Testis (tissue), 2 donors: ENCODE measurements at regions not wholly inside any gene's neighbourhood (a gene's known extent, or its start where the extent isn't known, plus 50 kb on each side); places are given as distances from the start of the nearest gene placed in this dataset.

ENCODE experiments used
- DNase-seq: peaks from one replicate; pipeline ENCODE4 v3.0.0-alpha.2; 2019
- H3K27ac ChIP-seq, 2 donors: fragments of 200-600 bp; sonication (generic); one replicate each; pipeline ENCODE4 v1.5.1; 2019
- H3K27me3 ChIP-seq: fragments of 200-600 bp; sonication (generic); one replicate; pipeline ENCODE4 v1.5.1; 2019
- H3K36me3 ChIP-seq: fragments of 200-600 bp; sonication (generic); one replicate; pipeline ENCODE4 v1.5.1; 2017; ENCODE audit warnings: low read depth; ENCODE audit errors: missing control alignments
- H3K4me1 ChIP-seq: fragments of 200-600 bp; sonication (generic); one replicate; pipeline ENCODE4 v1.5.1; 2019
- H3K4me3 ChIP-seq, 2 donors: fragments of 200-600 bp; sonication (generic); one replicate each; pipeline ENCODE4 v1.5.1; 2017 to 2019
- H3K9me3 ChIP-seq: fragments of 200-600 bp; sonication (generic); one replicate; pipeline ENCODE4 v1.5.1; 2017
- POLR2A ChIP-seq: fragments of 450-650 bp; IDR thresholded peaks from one replicate; pipeline ENCODE4 v1.6.1; 2017; ENCODE audit warnings: antibody characterized with exemption, mild to moderate bottlenecking, moderate library complexity
- WGBS, 2 donors: methylation state at CpG; one replicate each; pipeline ENCODE4 v1.1.5; 2018; 5-methylcytosine and 5-hydroxymethylcytosine counted together
- intact Hi-C: fragments of 100-400 bp; cut with DNase I; formaldehyde crosslinking; loops from one replicate; pipeline ENCODE4 v1.15.1; 2023; ENCODE audit warnings: low total_unique reads
- TF ChIP-seq, protein P1 (sequence below), 3 experiments: fragments of 450-650 bp in 2 of 3; fragments of 200-600 bp in 1 of 3; sonication (generic) in 1 of 3; IDR thresholded peaks; one replicate each; pipeline ENCODE4 v1.5.1; 2016 to 2019; ENCODE audit warnings: antibody characterized with exemption in 3 of 3, mild to moderate bottlenecking in 2 of 3, moderate library complexity in 1 of 3

DNA sequence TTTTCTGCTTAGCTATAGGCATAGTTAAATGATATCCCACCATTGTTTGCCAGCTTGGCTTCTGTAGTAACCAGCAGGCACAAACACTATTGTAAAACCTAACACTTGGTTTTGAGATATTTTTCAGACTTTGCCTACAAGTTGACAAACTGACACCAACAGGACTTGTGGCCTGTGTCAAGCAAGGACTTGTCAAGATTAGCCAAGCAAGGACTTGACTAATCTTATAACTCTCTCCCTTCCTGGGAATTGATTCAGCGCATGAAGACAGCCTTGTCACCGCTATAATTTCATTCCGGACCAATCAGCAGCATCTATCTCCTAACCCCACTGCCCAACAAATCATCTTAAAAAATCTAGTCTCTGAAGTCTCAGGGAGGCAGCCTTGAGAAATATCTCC lies 72.7 kb upstream of the SLITRK1 start:
- Histone ChIP-seq H3K27me3 (no peaks in the 10 kb centered on the region), H3K4me3 (no peak overlapping the region), H3K4me1 (no peaks in the 10 kb centered on the region), H3K27ac (no peak overlapping the region), H3K36me3 (no peaks in the 10 kb centered on the region), H3K9me3 (no peaks in the 10 kb centered on the region)
- 84 to 88% methylated on average over 3 of the region's 3 CpGs for WGBS, 2 donors
- TF ChIP-seq POLR2A, result no peak
- TF ChIP-seq, protein P1, sequence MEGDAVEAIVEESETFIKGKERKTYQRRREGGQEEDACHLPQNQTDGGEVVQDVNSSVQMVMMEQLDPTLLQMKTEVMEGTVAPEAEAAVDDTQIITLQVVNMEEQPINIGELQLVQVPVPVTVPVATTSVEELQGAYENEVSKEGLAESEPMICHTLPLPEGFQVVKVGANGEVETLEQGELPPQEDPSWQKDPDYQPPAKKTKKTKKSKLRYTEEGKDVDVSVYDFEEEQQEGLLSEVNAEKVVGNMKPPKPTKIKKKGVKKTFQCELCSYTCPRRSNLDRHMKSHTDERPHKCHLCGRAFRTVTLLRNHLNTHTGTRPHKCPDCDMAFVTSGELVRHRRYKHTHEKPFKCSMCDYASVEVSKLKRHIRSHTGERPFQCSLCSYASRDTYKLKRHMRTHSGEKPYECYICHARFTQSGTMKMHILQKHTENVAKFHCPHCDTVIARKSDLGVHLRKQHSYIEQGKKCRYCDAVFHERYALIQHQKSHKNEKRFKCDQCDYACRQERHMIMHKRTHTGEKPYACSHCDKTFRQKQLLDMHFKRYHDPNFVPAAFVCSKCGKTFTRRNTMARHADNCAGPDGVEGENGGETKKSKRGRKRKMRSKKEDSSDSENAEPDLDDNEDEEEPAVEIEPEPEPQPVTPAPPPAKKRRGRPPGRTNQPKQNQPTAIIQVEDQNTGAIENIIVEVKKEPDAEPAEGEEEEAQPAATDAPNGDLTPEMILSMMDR (IDR thresholded peaks at IDR 0.05), result no peak
- intact Hi-C loops, result no loop called here
- DNase-seq, result no peak

DNA sequence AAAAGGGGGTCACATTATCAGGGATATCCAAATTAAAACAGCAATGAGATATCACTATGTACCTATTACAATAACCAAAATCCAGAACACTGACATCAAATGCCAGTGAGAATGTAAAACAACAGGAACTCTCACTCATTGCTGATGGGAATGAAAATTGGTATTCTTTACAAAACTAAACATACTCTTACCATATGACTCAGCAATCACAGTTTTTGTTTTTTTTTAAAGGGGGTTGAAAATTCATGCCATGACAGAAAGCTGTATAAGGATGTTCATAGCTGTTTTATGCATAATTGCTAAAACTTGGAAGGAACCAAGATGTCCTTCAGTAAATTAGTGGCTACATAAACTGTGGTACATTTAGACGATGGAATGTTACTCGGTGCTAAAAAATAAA lies 71.6 kb upstream of the SLITRK1 start:
- no peak overlapping the region for H3K27ac ChIP-seq
- H3K36me3 ChIP-seq, result no peaks in the 10 kb centered on the region
- no peaks in the 10 kb centered on the region for H3K27me3 ChIP-seq
- WGBS, 2 donors, result 86 to 92% methylated on average over 2 of the region's 2 CpGs
- intact Hi-C loops, result no loop called here
- no peak for DNase-seq
- no peaks in the 10 kb centered on the region for H3K4me1 ChIP-seq
- H3K4me3 ChIP-seq, result no peak overlapping the region
- H3K9me3 ChIP-seq, result no peaks in the 10 kb centered on the region
- TF ChIP-seq, protein P1 (IDR thresholded peaks at IDR 0.05), result no peak
- no peak for TF ChIP-seq POLR2A

DNA sequence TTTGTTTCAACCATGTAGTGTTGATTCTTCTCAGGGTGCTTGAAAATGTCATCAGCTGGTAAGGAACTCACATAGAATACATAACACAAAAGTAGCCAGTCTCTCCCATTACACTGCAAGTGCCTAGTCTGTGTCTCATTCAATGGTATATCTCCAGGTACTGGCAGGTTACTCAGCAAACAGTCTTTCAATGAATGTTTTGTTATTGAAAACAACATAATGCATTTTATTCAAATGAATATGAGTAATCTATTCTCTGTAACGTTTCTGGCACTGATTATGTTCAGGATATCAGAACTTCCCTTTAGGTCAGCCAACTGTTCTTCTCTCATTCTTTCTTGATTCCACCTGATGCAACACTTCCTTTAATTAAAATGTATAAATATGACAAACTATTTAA lies 68.0 kb upstream of the SLITRK1 start:
- no peaks in the 10 kb centered on the region for H3K27me3 ChIP-seq
- H3K27ac ChIP-seq, result no peak overlapping the region
- no peaks in the 10 kb centered on the region for H3K4me1 ChIP-seq
- TF ChIP-seq POLR2A, result no peak
- TF ChIP-seq, protein P1 (IDR thresholded peaks at IDR 0.05), result no peak
- 33 to 52% methylated on average over 1 of the region's 1 CpG for WGBS, 2 donors
- intact Hi-C loops, result no loop called here
- H3K9me3 ChIP-seq, result no peaks in the 10 kb centered on the region
- H3K4me3 ChIP-seq, result no peak overlapping the region
- no peak for DNase-seq
- H3K36me3 ChIP-seq, result no peaks in the 10 kb centered on the region

DNA sequence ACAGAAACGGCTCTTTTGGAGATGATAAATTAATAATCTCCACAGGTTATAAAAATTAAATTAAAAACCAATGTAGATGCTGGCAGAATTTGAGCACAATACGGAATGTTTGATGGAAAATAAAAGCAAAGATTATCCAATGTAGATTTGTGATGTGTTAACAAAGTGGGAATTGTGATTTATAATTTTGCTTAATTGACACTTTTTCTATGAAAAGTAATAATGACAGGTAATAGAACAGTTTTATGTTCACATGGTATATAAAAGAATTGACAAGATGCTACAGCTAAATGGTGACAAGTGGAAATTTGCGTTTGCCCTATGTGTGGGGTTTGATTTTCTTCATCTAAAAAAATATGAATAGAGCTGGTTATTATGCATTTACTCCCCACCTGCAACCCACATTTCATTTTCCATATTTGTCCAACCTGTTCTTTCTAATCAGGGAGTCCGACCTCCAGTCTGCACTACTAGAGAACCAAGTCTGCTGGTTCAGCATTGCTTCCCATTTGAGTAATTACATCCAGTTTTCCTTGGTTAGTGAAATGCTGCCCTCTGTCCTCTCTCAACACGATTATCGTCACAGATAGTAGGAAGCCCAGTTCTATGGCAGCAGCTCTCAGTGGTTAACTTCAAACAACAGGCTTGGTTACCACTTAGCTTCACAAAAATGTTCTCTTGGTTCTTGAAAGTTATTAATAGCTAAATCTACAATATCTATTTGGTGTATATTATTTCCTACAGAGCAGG lies 61.4 kb upstream of the SLITRK1 start:
- H3K9me3 ChIP-seq, result no peaks in the 10 kb centered on the region
- no peaks in the 10 kb centered on the region for H3K27me3 ChIP-seq
- intact Hi-C loops, result no loop called here
- no peak overlapping the region for H3K4me3 ChIP-seq
- WGBS, 2 donors, result 62 to 67% methylated on average over 6 of the region's 6 CpGs
- no peak for DNase-seq
- TF ChIP-seq, protein P1 (IDR thresholded peaks at IDR 0.05), result no peak
- TF ChIP-seq POLR2A, result no peak
- H3K27ac ChIP-seq, result no peak overlapping the region
- no peaks in the 10 kb centered on the region for H3K36me3 ChIP-seq
- H3K4me1 ChIP-seq, result no peaks in the 10 kb centered on the region
